Osteocyte (in vitro differentiated cells): ENCODE measurements at regions not wholly inside any gene's neighbourhood (a gene's known extent, or its start where the extent isn't known, plus 50 kb on each side); places are given as distances from the start of the nearest gene placed in this dataset.

ENCODE experiments used
- DNase-seq: peaks from one replicate; pipeline ENCODE4 v3.0.0; 2021; ENCODE audit warnings: mixed read lengths; ENCODE audit not compliant: unreplicated experiment; ENCODE audit errors: extremely low spot score
- H3K27ac Mint-ChIP-seq: one replicate; pipeline ENCODE4 v1.8.0; 2021; ENCODE audit warnings: mild to moderate bottlenecking, mixed read lengths; ENCODE audit not compliant: unreplicated experiment
- H3K27me3 Mint-ChIP-seq: one replicate; pipeline ENCODE4 v1.8.0; 2021; ENCODE audit warnings: mixed read lengths; ENCODE audit not compliant: unreplicated experiment
- H3K36me3 Mint-ChIP-seq: one replicate; pipeline ENCODE4 v1.8.0; 2021; ENCODE audit warnings: mixed read lengths; ENCODE audit not compliant: unreplicated experiment
- H3K4me1 Mint-ChIP-seq: one replicate; pipeline ENCODE4 v1.8.0; 2021; ENCODE audit warnings: mixed read lengths; ENCODE audit not compliant: unreplicated experiment
- H3K4me3 Mint-ChIP-seq: one replicate; pipeline ENCODE4 v1.8.0; 2021; ENCODE audit warnings: mild to moderate bottlenecking, moderate library complexity, mixed read lengths; ENCODE audit not compliant: unreplicated experiment
- H3K9me3 Mint-ChIP-seq: one replicate; pipeline ENCODE4 v1.8.0; 2021; ENCODE audit warnings: mixed read lengths; ENCODE audit not compliant: unreplicated experiment
- TF ChIP-seq, protein P1 (sequence below): fragments of 200-600 bp; sonication (generic); IDR thresholded peaks from 2 replicates; pipeline ENCODE4 v1.5.0; 2021; ENCODE audit warnings: antibody characterized with exemption, mild to moderate bottlenecking, moderate library complexity

DNA sequence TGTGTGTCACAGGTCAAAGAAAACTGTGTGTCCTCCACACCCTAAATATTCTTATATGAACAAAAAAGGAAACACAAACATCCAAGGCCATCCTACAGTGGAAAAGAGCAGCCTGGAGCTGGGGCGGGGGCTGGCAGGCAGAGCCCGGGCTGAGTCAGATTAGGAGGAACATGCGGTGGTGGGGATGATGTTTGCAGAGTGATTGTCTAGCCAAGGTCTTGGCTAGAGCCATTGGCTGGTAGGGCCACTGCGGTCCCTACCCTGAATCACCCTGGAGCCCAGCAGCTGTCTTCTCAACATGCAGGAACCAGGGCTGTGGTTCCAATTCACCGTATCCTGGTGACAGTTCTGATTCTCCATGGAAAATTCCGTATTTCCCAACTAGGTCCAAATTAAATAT, 439.5 kb downstream of the FGF9 start:
- Mint-ChIP-seq H3K36me3 (no peaks in the 10 kb centered on the region), H3K27ac (no peak overlapping the region), H3K4me3 (no peak overlapping the region), H3K27me3 (no peaks in the 10 kb centered on the region), H3K9me3 (peaks cover 24% of the 10 kb centered on the region), H3K4me1 (peaks cover 14% of the 10 kb centered on the region)
- DNase-seq = no peak
- TF ChIP-seq, protein P1, sequence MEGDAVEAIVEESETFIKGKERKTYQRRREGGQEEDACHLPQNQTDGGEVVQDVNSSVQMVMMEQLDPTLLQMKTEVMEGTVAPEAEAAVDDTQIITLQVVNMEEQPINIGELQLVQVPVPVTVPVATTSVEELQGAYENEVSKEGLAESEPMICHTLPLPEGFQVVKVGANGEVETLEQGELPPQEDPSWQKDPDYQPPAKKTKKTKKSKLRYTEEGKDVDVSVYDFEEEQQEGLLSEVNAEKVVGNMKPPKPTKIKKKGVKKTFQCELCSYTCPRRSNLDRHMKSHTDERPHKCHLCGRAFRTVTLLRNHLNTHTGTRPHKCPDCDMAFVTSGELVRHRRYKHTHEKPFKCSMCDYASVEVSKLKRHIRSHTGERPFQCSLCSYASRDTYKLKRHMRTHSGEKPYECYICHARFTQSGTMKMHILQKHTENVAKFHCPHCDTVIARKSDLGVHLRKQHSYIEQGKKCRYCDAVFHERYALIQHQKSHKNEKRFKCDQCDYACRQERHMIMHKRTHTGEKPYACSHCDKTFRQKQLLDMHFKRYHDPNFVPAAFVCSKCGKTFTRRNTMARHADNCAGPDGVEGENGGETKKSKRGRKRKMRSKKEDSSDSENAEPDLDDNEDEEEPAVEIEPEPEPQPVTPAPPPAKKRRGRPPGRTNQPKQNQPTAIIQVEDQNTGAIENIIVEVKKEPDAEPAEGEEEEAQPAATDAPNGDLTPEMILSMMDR = no peak

DNA sequence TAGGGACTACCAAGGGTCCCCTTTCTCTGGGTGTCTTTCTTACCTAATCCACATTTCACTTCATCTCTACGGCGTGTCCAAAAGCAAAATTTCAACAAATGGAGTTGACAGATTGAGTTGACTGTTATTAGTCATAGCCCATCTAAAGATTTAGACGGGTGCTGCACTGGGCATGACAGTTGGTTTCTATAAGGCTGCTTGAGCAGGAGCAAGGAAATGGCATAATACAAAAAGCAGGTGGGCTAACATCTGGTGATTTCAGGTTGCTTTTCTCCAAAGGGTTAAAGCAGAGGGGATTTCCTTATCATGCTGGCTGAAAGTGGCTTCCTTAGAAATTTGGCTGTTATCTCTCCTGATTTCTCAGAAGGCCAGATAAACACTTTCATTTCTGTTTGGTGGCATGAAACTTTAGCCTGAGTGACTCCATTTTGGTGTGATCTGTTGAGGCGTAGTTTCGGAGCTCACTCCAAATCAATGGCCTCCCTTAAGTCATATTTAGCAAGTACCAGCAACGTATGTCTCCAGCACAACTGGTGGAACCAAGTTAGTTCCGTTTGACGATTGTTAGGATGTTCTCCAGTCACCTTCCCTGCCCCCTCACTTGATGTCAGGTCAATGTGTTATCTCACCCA, 440.4 kb downstream of the FGF9 start:
- TF ChIP-seq, protein P1 = no peak
- no peak overlapping the region for H3K27ac Mint-ChIP-seq
- no peaks in the 10 kb centered on the region for H3K27me3 Mint-ChIP-seq
- DNase-seq = no peak
- H3K4me3 Mint-ChIP-seq = no peak overlapping the region
- peaks cover 14% of the 10 kb centered on the region for H3K4me1 Mint-ChIP-seq
- peaks cover 27% of the 10 kb centered on the region for H3K9me3 Mint-ChIP-seq
- no peaks in the 10 kb centered on the region for H3K36me3 Mint-ChIP-seq

DNA sequence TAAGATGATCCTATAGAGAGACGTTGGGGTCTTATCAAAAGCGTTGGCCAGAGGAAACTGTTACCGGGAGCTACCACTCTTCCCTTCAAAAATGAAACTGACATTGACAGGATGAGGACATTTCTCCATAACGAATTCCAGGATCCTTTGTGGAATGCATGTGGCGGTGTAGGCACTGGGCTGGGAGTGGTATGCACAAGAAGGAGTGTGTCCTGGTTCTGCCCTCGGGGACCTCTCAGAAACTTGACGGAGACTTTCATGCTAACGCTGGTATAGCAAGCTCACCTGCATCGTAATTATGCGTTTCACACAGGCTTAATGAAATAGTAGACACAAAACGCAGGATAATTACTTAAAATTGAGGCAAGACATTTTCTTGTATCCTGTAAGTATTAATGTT, 441.1 kb downstream of the FGF9 start:
- no peaks in the 10 kb centered on the region for H3K36me3 Mint-ChIP-seq
- no peak overlapping the region for H3K4me3 Mint-ChIP-seq
- TF ChIP-seq, protein P1 = no peak
- no peak for DNase-seq
- H3K4me1 Mint-ChIP-seq = peaks cover 14% of the 10 kb centered on the region
- peaks cover 29% of the 10 kb centered on the region for H3K9me3 Mint-ChIP-seq
- no peak overlapping the region for H3K27ac Mint-ChIP-seq
- H3K27me3 Mint-ChIP-seq = no peaks in the 10 kb centered on the region

DNA sequence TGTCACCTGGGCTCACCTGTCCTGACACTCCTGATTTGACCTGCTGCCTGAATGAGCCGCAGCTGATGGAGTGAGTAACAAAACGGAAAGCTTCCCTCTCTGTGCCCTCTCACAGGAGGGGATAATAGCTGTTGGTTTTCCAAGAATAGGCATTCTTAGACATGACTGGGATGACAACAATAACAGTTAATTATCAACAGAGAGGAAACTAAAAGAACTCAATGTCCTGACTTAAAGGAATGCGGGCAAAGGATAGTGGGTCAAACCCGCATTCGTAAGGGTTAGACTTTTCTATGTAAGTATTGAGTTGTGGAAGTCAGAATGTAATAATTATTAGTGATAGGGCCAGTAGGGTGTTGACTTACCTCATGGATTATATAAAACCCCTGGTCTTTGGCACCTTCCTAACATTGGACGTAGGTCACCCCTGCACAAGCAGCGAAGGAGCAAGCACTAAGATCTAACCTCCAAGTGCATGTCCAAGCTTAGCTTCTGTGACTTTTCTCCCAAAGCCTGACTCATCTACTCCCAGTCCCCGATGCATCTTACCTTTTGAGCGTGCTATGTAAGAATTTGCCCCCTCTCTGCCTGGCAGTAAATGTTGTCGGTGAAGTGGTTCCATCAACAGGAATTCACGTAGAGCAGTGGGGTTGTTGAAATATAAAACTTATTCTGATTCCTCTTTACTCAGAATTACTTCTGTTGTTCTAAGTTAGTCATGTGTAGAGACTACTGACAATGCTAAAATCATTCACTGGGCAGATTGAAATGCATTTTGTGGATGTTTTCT, 442.3 kb downstream of the FGF9 start:
- Mint-ChIP-seq H3K4me3 (no peak overlapping the region), H3K4me1 (peaks cover 10% of the 10 kb centered on the region), H3K9me3 (peaks cover 34% of the 10 kb centered on the region), H3K27ac (no peak overlapping the region), H3K27me3 (no peaks in the 10 kb centered on the region), H3K36me3 (no peaks in the 10 kb centered on the region)
- no peak for DNase-seq
- TF ChIP-seq, protein P1 = no peak

DNA sequence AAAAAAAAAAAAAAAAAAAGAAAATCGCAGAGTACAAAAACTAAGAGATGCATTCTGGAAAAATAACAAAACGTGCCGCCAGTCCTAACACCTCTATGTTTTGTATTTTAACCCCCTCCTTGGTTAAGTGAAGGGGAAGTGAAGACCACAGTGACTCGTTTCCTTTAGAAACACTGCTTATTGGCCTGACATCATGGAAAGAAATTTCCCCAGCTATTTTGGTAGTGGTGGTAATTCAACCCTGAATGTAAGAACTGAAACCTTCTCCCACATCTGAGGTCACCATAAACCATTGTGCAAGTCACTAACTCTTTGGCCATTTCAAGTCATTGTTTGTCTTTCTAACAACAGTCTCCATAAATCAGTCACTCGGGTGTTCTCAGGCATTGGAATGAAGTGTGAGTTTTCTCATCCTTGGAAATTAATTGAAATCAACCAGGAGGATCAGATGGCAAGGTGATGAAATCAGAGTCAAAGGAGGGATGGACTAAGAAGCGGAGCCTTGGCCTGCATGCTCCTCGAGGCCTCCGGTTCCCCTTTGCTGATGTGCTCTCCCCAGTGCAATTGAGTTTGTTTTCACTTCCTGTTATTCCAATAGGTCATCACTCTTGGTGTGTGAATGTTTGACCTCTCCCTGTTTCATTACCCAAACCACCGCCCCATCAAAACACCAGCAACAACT, 443.9 kb downstream of the FGF9 start:
- no peak for DNase-seq
- H3K36me3 Mint-ChIP-seq = no peaks in the 10 kb centered on the region
- no peaks in the 10 kb centered on the region for H3K27me3 Mint-ChIP-seq
- H3K4me3 Mint-ChIP-seq = no peak overlapping the region
- peaks cover 34% of the 10 kb centered on the region for H3K9me3 Mint-ChIP-seq
- H3K27ac Mint-ChIP-seq = no peak overlapping the region
- peaks cover 7% of the 10 kb centered on the region for H3K4me1 Mint-ChIP-seq
- TF ChIP-seq, protein P1 = no peak
